Right lobe of liver (tissue), 6 donors: ENCODE measurements at regions not wholly inside any gene's neighbourhood (a gene's known extent, or its start where the extent isn't known, plus 50 kb on each side); places are given as distances from the start of the nearest gene placed in this dataset.
"Not testable (repeated sequence)": the region's sequence is repeated elsewhere in the genome, so short reads cannot be mapped to it uniquely, and the experiment has no call there.

Experiments
- ATAC-seq, 4 donors: fragments of 200-7000 bp; cut with Tn5 transposase; one replicate each; pipeline ENCODE4 v1.9.1; 2020; ENCODE audit warnings: mild to moderate bottlenecking in 4 of 4, moderate library complexity in 4 of 4
- DNase-seq, 3 donors: peaks; one replicate each; pipeline ENCODE4 v3.0.0-alpha.2; 2020
- H3K27ac ChIP-seq, 3 donors: fragments of 200-600 bp; one replicate each; pipeline ENCODE4 v1.8.0; 2022
- H3K27me3 ChIP-seq, 2 donors: fragments of 200-600 bp; one replicate each; pipeline ENCODE4 v1.8.0; 2022
- H3K36me3 ChIP-seq, 4 donors: fragments of 200-600 bp; sonication (generic) in 1 of 4; one replicate each; pipeline versions ENCODE4 v1.5.1 to v1.8.0; 2017 to 2022; ENCODE audit warnings: control low read depth in 1 of 4
- H3K4me1 ChIP-seq, 4 donors: fragments of 200-600 bp; sonication (generic) in 1 of 4; one replicate each; pipeline versions ENCODE4 v1.5.1 to v1.8.0; 2017 to 2022; ENCODE audit warnings: control low read depth in 1 of 4
- H3K4me3 ChIP-seq, 3 donors: fragments of 200-600 bp; one replicate each; pipeline ENCODE4 v1.8.0; 2022
- H3K9me3 ChIP-seq, 4 donors: fragments of 200-600 bp; sonication (generic) in 1 of 4; one replicate each; pipeline versions ENCODE4 v1.5.1 to v1.8.0; 2017 to 2022; ENCODE audit warnings: control low read depth in 1 of 4
- CTCF ChIP-seq, 4 donors: fragments of 200-600 bp in 3 of 4; fragments of 450-650 bp in 1 of 4; IDR thresholded peaks; one replicate each; pipeline versions ENCODE4 v1.5.1 to v1.8.0; 2016 to 2022; ENCODE audit warnings: antibody characterized with exemption in 4 of 4, mild to moderate bottlenecking in 2 of 4
- POLR2A ChIP-seq: fragments of 450-650 bp; IDR thresholded peaks from one replicate; pipeline ENCODE4 v1.6.1; 2017; ENCODE audit warnings: antibody characterized with exemption, mild to moderate bottlenecking
- WGBS: methylation state at CpG from one replicate; pipeline ENCODE4 v1.1.6; 2018; ENCODE audit warnings: low coverage, low lambda C conversion rate; ENCODE audit not compliant: insufficient coverage; ENCODE audit errors: missing lambda C conversion rate; 5-methylcytosine and 5-hydroxymethylcytosine counted together
- intact Hi-C, 2 donors: fragments of 100-400 bp; cut with DNase I; formaldehyde crosslinking; loops; one replicate each; pipeline versions ENCODE4 v1.11.2 to v1.14.1; 2022
- donor health status: DM: no; HTN: yes; CAD: no.
- donor health status: DM: no; HTN: no; CAD: no.
- donor health status: DM: no; HTN: no; CAD: no.
- donor health status: DM: no; HTN: yes; CAD: no.
- donor health status: DM: no; HTN: yes; CAD: no.

- WGBS = 37% methylated on average over 3 of the region's 3 CpGs
- no peaks in the 10 kb centered on the region for H3K27me3 ChIP-seq
- H3K27ac ChIP-seq = no peak overlapping the region
- no peak overlapping the region for H3K4me3 ChIP-seq
- H3K4me1 ChIP-seq = no peaks in the 10 kb centered on the region
- no peaks in the 10 kb centered on the region for H3K36me3 ChIP-seq
- H3K9me3 ChIP-seq = no peaks in the 10 kb centered on the region
- no peak for TF ChIP-seq CTCF (IDR thresholded peaks at IDR 0.05)
- TF ChIP-seq POLR2A = no peak
- intact Hi-C loops = no loop called here
- no peak for DNase-seq
- ATAC-seq = no peak
Observed at GRCh38 chr16:22989598-22989997, 159.7 kb downstream of the USP31 start.

- peaks cover 0 to 6% (median 2%) of the 10 kb centered on the region in 4 donors for H3K9me3 ChIP-seq
- TF ChIP-seq CTCF (IDR thresholded peaks at IDR 0.05) (no peak), POLR2A (no peak)
- WGBS = 63% methylated on average over 2 of the region's 2 CpGs
- H3K4me3 ChIP-seq = no peak overlapping the region
- no peak overlapping the region for H3K27ac ChIP-seq
- no peaks in the 10 kb centered on the region for H3K4me1 ChIP-seq
- intact Hi-C loops = no loop called here
- ATAC-seq (no peak), DNase-seq (no peak)
- H3K27me3 ChIP-seq = no peaks in the 10 kb centered on the region
- no peaks in the 10 kb centered on the region for H3K36me3 ChIP-seq
Observed at GRCh38 chr16:22983614-22984013, 165.6 kb downstream of the USP31 start.

GRCh38 chr16:22980514-22980913 is 166.6 kb downstream of the HS3ST2 start:
- H3K27me3 ChIP-seq, H3K27ac ChIP-seq, intact Hi-C loops, H3K9me3 ChIP-seq, H3K4me1 ChIP-seq, ATAC-seq, H3K36me3 ChIP-seq, DNase-seq, H3K4me3 ChIP-seq: not testable (repeated sequence)
- WGBS = 57% methylated on average over 3 of the region's 3 CpGs

- no peak overlapping the region for H3K27ac ChIP-seq
- H3K9me3 ChIP-seq = peaks cover 0 to 3% (median under 1%) of the 10 kb centered on the region in 4 donors
- no peaks in the 10 kb centered on the region for H3K4me1 ChIP-seq
- no peak for TF ChIP-seq POLR2A
- TF ChIP-seq CTCF (IDR thresholded peaks at IDR 0.05) = no peak
- DNase-seq (no peak), ATAC-seq (no peak)
- H3K36me3 ChIP-seq = no peaks in the 10 kb centered on the region
- 23% methylated on average over 2 of the region's 2 CpGs for WGBS
- H3K27me3 ChIP-seq = no peaks in the 10 kb centered on the region
- no peak overlapping the region for H3K4me3 ChIP-seq
- intact Hi-C loops = no loop called here
Observed at GRCh38 chr16:22979038-22979437, 165.1 kb downstream of the HS3ST2 start.

- Histone ChIP-seq H3K27ac (no peak overlapping the region), H3K4me1 (no peaks in the 10 kb centered on the region), H3K36me3 (no peaks in the 10 kb centered on the region), H3K27me3 (no peaks in the 10 kb centered on the region), H3K4me3 (no peak overlapping the region), H3K9me3 (no peaks in the 10 kb centered on the region)
- DNase-seq = no peak
- TF ChIP-seq POLR2A = no peak
- peak in 2 of 4 donors; percentile 13 to 14 for TF ChIP-seq CTCF (IDR thresholded peaks at IDR 0.05)
- ATAC-seq = peak in 1 of 4 donors; percentile 31
- 44% methylated on average over 4 of the region's 4 CpGs for WGBS
- intact Hi-C loops = no loop called here
Observed at GRCh38 chr16:22977294-22977697, 163.3 kb downstream of the HS3ST2 start.
